ENCODE measurements at regions not wholly inside any gene's neighbourhood (a gene's known extent, or its start where the extent isn't known, plus 50 kb on each side); places are given as distances from the start of the nearest gene placed in this dataset.

DNA sequence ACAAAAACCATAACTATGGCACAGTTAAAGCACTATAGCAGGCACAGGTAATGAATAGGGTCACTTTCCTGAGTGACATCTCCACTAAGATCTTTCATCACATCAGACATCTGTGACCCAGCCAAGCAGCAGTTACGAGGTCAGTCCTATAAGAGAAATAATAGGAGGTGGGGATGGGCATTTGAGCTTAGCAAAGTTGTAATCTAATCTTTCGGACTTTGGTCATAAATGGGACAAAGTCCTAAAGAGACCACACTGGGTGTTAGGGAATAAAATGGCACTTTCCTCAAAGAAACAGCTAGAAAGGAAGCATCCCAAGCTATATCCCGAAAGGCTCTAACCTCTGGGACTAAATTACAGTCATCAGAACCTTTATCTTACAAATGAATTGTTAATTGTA lies 432.2 kb downstream of the PIK3R1 start:
- TF ChIP-seq, protein P1, sequence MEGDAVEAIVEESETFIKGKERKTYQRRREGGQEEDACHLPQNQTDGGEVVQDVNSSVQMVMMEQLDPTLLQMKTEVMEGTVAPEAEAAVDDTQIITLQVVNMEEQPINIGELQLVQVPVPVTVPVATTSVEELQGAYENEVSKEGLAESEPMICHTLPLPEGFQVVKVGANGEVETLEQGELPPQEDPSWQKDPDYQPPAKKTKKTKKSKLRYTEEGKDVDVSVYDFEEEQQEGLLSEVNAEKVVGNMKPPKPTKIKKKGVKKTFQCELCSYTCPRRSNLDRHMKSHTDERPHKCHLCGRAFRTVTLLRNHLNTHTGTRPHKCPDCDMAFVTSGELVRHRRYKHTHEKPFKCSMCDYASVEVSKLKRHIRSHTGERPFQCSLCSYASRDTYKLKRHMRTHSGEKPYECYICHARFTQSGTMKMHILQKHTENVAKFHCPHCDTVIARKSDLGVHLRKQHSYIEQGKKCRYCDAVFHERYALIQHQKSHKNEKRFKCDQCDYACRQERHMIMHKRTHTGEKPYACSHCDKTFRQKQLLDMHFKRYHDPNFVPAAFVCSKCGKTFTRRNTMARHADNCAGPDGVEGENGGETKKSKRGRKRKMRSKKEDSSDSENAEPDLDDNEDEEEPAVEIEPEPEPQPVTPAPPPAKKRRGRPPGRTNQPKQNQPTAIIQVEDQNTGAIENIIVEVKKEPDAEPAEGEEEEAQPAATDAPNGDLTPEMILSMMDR (conservative IDR thresholded peaks at IDR 0.05 in 1 of 2, IDR thresholded peaks at IDR 0.05 in 1 of 2; ENCODE audit: extremely low read depth in 1 of 2, insufficient read depth in 1 of 2, low read depth in 1 of 2, low read length in 2 of 2): no peak
- no peak for TF ChIP-seq EZH2 (IDR thresholded peaks at IDR 0.05; ENCODE audit: borderline replicate concordance, low read length)
